Renal cortex interstitium (tissue), 11 donors: ENCODE measurements at regions not wholly inside any gene's neighbourhood (a gene's known extent, or its start where the extent isn't known, plus 50 kb on each side); places are given as distances from the start of the nearest gene placed in this dataset.
A peak's percentile ranks its signal among the peaks of the same experiment; 100 is the strongest.

ENCODE experiments used
- DNase-seq, 11 donors: peaks; one replicate each; pipeline ENCODE4 v3.0.0-alpha.2; 2013; ENCODE audit warnings: low read depth in 9 of 11, low spot score in 4 of 11; ENCODE audit errors: extremely low read depth in 1 of 11

DNA sequence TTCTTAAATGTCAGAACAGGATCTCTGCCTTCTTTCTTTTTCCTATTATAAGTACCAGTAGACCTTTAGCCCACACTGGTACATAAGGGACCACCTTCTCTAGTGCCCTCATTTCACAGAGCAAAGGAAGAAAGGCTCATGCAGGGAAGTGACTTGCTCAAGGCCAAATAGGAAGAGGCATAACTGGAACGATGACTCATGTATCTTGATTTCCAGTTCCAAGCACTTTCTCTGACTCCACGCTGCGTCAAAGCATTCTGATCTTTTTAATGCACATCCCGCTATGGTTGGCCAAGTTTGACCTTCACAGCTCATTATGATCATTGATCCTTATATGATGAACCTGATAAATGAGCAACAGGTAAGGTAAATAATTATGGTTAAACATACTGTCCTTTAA, 542.0 kb downstream of the GBA3 start:
- no peak for DNase-seq

DNA sequence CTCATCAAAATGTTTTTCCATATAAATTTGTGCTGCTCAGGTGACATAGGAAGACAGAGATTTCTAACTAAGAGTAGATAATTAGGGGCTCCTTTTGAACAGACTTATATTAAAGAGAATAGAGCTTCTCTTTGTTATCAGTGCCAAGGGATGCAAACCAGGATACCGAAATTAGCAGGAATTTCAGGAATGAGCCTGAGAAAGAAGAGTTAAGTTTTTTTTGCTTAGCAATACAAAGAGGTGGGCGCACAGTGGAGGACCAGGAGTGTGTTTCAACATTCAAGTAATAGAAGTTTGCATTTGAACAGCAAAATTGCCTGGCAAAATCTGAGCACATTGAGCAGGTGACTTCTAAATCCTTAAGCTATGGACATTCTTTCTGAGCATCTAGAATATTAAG, 541.3 kb downstream of the GBA3 start:
- no peak for DNase-seq

DNA sequence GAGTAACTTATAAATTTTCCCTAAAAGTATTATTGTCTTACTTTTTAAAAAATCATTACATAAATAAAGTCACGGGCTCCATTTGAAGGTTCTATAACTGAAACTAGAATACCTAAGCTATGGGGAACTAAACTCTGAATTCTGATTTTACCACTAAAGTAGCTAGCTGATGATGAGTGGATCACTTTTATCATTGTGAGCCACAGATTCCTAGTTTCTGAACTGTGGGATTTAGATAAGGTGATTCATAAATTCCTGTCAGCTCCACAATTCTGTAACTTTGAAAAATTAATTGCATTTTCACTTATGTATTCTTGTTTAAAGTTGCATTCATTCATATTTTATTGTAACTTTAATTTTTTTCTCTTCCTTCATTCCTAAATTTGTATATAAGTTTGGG, 540.9 kb downstream of the GBA3 start:
- no peak for DNase-seq

DNA sequence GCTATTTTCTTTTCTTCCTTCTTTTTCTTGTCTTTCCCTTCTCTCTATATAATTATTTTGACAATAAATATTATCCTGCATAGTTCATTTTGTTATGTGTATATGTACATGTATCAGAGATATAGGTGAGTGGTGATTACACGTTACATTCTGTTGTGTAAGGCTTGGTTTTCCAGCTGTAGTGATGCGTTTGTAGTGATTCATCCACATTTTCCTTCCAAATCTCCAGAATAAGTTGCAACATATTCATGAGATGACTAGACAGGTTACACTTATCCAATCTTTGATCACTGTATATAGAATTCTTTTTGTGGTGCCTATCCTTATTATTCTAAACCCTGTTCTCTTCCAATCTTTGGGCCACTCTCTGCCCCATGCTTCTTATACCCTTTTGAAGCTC, 540.2 kb downstream of the GBA3 start:
- no peak for DNase-seq

DNA sequence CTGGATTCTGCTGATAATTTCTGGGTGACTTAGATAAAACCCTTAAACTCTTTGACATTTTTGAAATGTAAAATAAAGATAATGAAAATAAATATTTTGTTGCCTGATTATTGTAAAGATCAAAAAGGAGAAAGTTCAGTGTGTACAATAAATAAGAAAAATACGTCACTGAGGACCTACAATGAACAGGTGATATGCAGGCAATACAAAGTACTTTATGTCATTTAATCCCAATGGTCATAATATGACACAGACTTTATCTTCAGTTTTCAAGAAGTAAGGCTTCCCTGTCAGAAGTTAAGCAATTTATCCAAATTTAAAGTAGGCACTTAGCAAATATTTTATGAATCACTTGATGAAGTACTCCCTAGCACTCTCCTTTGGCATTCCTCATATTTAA, 532.8 kb downstream of the GBA3 start:
- DNase-seq: no peak

DNA sequence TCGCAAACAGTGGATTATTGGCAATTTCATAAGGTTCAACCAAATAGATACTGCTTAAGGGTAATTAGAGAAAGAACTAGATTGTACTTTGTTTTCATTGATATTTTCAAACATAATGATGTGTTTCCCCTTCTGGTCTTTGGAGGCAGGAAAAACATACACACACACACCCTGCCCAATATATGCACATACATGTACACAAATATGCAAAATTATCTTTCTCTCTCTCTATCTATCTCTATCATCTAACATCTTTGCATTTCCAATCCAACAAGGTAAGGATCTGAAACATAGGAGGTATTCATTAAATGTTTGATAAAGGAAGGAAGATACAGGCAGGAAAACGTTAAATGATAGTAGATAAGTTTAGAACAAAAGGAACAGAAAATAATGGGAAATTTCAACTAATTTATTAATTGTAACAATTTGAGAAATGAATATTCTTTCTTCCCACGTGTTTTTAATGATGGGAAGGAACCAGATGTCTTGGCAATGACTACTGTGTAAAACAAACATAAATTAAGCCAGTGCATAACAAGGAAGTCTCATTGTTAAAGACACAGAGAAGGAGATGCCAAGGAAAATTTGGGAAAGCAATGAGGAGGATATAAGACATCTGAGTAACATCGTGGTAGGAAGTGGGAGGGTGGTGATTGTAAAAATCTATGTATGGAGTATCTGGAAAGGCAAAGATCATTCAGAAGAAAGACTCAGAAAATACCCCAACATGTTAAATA, 532.1 kb downstream of the GBA3 start:
- DNase-seq: no peak

DNA sequence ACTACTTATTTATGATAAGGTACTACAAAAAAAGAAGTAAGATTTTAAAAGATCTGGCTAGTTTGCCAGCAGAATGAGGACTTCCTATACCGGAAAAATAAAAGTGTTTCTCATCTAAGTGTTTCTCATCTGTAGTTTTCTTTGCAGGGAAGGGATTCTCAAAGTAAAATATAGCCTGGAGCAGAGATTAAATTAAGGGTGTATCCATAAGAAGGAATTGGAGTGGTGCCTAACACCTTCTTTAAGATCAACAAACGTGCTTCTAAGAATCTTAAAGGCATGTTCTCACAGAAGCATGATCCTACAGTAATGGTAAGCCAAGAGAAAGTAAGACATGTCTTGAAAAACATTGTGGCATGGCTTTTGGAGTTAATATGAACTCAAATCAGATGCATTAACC, 528.2 kb downstream of the GBA3 start:
- DNase-seq: no peak

DNA sequence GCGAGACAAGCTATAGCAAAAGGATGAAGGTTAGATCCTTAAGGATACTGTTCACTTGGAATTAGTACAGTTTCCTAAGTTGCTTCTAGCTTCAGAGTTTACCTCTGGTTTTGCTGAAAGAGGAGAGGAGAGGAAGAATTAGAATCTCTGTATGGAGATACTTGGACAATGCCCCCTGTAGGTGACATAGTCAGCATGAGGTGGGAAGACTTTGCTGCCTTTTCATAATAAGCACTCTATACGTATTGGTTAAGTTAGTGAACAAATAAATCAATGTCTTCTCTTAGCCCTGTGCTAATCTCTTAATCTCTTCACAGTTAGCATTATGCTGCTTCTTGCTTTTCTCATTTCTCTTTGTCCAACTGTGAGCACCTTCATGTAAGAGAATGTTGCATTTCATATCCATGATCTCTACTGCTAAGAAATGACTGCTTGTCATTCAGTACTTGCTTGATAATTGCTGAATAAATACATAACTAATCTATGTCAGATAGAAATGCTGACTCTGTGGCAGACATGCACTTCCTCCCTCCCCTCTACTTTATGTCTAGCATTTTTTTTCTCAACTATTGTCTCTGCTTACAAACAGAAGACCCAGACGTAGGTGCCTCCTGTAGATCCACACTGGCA, 527.2 kb downstream of the GBA3 start:
- no peak for DNase-seq

DNA sequence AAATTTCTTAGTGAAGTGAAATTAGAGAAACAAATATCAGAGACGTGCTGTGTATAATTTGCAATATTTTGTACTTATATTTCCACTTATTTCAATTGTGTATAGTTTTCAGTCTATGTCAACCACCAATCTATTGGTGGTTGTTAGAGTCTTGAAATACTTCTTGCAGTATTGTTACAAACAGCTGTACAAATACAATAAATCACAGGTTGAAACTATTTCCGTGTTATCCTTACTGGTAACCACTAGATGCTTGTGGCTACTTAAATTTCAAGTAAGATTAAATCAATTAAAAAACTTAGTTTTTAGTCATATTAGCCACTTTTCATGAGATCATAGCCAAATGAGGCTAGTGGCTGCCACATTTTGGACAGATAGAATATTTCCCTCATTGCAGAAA, 520.5 kb downstream of the GBA3 start:
- no peak for DNase-seq

DNA sequence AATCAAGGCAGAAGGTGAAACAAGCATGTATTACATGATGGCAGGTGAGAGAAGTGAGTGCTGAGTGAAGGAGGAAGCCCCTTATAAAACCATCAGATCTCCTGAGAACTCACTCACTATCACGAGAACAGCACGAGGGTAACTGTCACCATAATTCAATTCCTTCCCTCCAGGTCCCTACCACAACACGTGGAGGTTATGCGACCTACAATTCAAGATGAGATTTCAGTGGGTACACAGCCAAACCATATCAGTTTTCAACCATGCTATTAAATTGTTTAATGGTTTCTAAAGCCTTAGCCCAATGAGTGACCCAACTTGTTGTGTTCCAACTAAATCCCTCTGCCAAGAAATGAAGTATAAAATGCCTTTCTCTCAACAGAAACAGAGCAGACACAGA, 519.8 kb downstream of the GBA3 start:
- peak in 1 of 11 donors; percentile 6 for DNase-seq

DNA sequence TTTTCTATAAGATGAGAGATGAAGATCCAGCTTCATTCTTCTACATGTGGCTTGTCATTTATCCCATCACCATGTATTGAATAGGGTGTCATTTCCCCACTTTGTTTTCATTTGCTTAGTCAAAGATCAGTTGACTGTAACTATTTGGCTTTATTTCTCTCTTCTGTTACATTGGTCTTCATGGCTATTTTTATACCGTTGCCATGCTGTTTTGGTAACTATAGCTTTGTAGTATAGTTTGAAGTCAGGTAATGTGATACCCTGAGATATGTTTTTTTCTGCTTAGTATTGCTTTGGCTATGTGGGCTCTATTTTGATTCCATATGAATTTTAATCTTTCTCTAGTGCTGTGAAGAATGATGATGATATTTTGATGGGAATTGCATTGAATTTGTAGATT, 514.3 kb downstream of the GBA3 start:
- no peak for DNase-seq

DNA sequence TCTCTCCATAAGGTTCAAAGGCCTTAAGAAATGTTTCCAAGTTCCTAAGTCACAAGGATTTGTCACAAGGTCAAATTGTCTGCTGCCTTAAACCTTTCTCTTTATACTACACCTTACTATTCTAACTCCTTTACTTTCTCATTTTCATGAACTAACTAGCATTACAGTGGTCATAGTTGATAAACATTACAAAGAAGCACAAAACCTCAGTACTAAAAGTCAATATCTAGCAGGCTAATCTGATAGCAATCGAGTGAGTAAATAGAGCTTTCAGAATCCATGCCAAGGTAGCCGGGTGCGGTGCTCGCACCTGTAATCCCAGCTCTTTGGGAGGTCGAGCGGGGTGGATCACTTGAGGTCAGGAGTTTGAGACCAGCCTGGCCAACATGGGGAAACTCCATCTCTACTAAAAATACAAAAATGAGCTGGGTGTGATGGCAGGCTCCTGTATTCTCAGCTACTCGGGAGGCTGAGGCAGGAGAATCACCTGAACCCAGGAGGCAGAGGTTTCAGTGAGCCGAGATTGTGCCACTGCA, 510.0 kb downstream of the GBA3 start:
- DNase-seq: no peak

DNA sequence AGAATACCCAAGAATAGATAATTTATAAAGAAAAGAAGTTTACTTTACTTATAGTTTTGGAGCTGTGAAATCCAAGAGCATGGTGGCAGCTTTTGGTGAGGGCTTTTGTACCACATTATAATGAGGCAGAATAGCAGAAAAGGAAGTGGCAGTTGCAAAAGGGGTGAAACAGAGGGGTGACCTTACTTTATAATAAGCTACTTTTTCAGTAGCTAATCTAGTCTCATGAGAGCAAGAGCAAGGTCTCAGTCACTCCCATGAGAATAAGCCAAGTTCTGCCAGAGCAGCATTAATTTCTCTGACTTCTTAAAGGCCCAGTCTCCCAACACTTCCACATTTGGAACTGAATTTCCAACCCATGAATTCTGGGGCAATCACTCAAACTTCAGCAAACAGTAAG, 502.0 kb downstream of the GBA3 start:
- no peak for DNase-seq

DNA sequence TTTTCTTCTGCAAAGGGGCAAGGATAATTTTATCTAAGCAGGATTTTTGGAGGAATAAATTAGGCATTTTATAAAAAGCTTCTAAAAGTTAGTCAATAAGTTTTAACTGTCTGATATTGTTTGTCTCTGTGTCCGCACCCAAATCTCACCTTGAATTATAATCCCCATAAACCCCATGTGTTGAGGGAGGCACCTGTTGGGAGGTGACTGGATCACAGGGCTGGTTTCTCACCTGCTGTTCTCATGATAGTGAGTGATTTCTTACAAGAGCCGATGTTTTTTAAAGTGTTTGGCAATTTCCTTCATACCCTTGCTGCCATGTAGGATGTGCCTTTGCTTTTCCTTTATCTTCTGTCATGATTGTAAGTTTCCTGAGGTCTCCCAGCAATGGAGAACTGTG, 481.4 kb downstream of the GBA3 start:
- no peak for DNase-seq

DNA sequence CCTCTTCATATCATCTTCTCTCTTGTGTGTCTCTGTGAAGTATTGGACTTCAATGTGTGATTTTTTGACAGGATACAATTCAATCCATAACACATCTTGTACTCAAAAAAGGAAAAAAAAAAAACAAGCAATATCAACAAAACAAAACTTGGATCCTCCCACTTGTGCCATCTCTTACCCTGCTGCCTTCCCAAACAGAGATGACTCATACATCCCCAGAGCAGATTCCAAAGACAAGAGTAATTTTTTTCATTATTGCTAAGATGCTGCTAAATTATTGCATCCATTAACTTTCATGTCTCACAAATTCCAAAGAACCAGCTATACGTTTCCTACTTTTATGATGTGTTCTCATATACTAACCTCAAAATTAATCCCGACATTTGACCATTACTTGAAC, 479.2 kb downstream of the GBA3 start:
- DNase-seq: no peak

DNA sequence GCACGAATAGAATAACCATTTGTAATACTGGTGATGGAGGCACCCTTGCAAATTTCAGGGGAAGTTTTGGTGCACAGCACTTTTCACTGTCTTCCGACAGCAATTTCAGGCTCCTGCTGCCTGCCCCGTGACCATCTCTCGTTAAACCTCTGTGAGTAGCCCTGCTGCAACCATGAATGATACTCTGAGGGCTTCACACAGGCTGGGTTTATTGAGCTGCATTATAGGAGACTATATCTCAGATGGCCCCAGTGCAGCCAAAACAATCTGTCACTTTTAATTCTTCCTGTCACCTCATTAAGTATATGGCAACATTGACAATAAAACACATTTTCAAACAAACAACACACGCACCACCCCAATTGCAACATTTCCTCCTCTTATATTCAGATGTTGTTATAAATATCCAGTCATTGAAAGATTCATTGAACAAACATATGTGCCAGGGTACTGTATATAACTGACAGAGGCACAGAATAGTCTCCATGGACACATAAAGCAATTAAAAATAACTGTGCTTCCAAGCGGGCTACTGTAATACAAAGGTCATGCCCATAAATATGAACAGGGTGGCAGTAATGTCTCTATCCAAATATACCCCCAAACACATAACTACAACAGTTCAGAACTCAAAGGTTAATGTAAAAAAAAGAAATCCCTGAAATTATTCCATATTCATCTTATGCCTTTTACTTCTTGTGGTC, 477.0 kb downstream of the GBA3 start:
- no peak for DNase-seq

DNA sequence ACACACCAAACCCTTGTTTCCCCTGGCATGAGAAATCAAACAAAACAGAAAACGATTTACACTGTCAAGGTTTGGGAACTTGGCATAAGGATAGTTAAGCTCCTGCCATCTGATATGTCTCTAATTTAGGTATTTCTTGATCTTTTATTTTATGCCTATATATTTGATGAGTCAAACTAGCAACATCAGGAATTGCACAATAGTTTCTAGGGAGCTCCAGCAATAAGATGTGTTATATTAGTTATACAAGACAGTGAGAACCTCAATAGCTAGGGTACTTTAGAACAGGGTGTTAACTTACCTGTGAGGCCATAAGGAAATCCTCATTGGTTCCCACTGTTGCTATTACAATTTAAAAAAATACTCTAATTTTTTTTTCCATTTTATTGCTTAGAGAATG, 474.2 kb downstream of the GBA3 start:
- no peak for DNase-seq

DNA sequence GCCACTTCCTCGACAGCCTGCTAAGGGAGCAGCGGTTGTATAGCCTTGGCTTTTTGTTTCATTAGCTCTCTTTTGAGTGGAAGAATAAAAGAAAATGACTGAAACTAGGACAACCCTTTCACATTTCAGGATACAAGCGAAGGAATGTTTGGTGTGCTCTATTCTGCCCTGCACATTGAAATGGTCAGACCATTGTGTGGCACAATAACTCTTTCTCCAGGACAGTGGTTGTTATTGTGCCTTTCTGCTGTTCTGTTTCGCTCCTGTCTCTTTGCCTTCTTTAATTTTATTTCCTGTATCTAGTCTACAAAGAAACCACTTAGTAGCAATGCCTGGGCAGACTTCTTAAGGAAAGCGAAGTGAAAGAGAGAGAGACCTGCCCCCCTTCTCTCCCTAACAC, 473.7 kb downstream of the GBA3 start:
- DNase-seq: no peak

DNA sequence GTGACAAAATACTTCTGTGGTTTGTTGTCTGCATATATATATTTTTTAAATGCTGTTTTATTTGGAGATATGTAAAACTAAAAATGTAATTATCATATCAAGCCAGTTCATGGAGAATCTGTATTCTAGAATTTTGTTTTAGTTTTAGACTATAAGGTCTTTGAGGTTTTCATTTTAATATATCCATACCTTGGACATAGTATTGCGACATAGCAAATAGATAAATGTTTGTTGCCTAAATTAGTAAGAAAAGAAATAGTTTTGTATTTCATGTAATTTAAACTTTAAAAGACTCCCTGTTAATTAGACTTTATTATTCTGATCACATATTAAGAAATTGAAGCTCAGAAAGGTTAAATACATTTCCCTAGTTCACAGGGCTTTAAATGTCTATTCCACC, 472.9 kb downstream of the GBA3 start:
- DNase-seq: no peak

DNA sequence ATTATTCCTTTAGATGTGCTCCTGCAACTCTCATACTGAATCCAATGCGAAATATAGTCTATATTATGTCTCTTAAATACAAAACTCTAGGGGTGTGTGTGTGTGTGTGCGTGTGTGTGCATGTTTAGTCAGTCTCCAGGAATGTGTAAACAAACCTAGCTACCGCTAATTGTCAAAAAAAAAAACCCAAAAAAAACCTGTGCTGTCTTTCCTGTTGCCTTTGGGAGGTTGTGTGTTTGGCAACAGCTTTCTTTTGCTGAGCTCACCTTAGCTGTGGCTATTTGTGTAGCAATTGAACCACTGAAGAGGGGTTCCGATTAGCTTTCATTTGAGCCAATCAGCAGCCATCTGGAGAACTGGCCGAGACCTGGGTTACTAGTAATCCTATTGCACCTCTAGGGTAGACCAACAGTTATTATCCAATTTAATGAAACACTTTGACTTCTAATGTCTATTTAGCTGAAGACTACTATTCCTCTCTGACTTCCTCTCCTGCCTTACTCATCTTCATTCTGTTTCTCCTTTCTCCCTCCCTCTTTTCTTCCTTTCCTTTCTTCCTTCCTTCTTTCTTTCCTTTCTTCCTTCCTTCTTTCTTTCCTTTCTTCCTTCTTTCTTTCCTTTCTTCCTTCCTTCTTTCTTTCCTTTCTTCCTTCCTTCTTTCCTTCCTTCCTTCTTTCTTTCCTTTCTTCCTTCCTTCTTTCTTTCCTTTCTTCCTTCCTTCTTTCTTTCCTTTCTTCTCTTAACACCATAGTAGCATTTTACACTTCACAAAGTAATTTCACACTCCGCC, 471.1 kb downstream of the GBA3 start:
- DNase-seq: no peak
